Lower lobe of right lung (tissue), 2 donors: ENCODE measurements at regions not wholly inside any gene's neighbourhood (a gene's known extent, or its start where the extent isn't known, plus 50 kb on each side); places are given as distances from the start of the nearest gene placed in this dataset.

ENCODE experiments used
- ATAC-seq, 2 donors: fragments of 200-7000 bp; cut with Tn5 transposase; one replicate each; pipeline ENCODE4 v1.9.1; 2020 to 2022; ENCODE audit warnings: mild to moderate bottlenecking in 2 of 2, moderate library complexity in 2 of 2
- DNase-seq: peaks from one replicate; pipeline ENCODE4 v3.0.0-alpha.2; 2020
- H3K27ac ChIP-seq: fragments of 200-600 bp; one replicate; pipeline ENCODE4 v1.8.0; 2022
- H3K27me3 ChIP-seq: fragments of 200-600 bp; one replicate; pipeline ENCODE4 v1.8.0; 2022; ENCODE audit warnings: low read depth
- H3K36me3 ChIP-seq: fragments of 200-600 bp; one replicate; pipeline ENCODE4 v1.8.0; 2022; ENCODE audit warnings: mild to moderate bottlenecking
- H3K4me1 ChIP-seq: fragments of 200-600 bp; one replicate; pipeline ENCODE4 v1.8.0; 2022
- H3K4me3 ChIP-seq: fragments of 200-600 bp; one replicate; pipeline ENCODE4 v1.8.0; 2022; ENCODE audit warnings: mild to moderate bottlenecking
- H3K9me3 ChIP-seq: fragments of 200-600 bp; one replicate; pipeline ENCODE4 v1.8.0; 2022
- CTCF ChIP-seq: fragments of 200-600 bp; IDR thresholded peaks from one replicate; pipeline ENCODE4 v1.8.0; 2022; ENCODE audit warnings: antibody characterized with exemption, mild to moderate bottlenecking
- intact Hi-C: fragments of 100-400 bp; cut with DNase I; formaldehyde crosslinking; loops from one replicate; pipeline ENCODE4 v1.11.0; 2022
- donor health status: DM: no; HTN: yes; CAD: no; lungs with severe emphysema.

DNA sequence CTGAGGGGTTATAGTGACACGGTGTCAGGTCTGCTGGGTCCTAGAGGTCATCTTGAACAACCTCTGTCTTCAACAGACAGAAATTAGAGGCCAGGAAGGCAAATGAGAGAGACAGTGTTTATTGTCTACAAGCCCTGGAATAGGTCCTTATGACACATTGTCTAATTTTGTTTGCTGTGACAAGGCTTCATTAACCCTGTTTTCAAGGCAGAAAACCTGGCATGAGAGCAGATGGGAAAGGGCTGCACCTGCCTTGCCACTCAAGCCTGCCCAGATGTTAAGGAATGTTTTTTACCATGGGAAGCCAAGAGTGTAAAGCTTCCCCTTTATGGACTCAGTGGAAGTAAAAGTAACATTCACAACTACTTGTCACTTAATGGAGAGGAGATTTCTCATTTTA lies 275.3 kb downstream of the KCNS3 start:
- H3K36me3 ChIP-seq, result no peaks in the 10 kb centered on the region
- no peak overlapping the region for H3K4me3 ChIP-seq
- H3K27ac ChIP-seq, result no peak overlapping the region
- TF ChIP-seq CTCF, result no peak
- H3K4me1 ChIP-seq, result no peaks in the 10 kb centered on the region
- ATAC-seq (no peak), DNase-seq (no peak)
- no peaks in the 10 kb centered on the region for H3K9me3 ChIP-seq
- intact Hi-C loops, result no loop called here
- no peaks in the 10 kb centered on the region for H3K27me3 ChIP-seq

- no peaks in the 10 kb centered on the region for H3K4me1 ChIP-seq
- H3K4me3 ChIP-seq, result no peak overlapping the region
- H3K36me3 ChIP-seq, result no peaks in the 10 kb centered on the region
- no peak for ATAC-seq
- intact Hi-C loops, result no loop called here
- DNase-seq, result no peak
- H3K9me3 ChIP-seq, result no peaks in the 10 kb centered on the region
- no peak for TF ChIP-seq CTCF
- no peaks in the 10 kb centered on the region for H3K27me3 ChIP-seq
- H3K27ac ChIP-seq, result no peak overlapping the region
Observed at GRCh38 chr2:18151237-18151636, 272.8 kb downstream of the KCNS3 start.

GRCh38 chr2:18149660-18150246 lies 271.3 kb downstream of the KCNS3 start:
- no peak overlapping the region for H3K4me3 ChIP-seq
- no peaks in the 10 kb centered on the region for H3K4me1 ChIP-seq
- no peaks in the 10 kb centered on the region for H3K27me3 ChIP-seq
- TF ChIP-seq CTCF, result peak; percentile 66
- ATAC-seq (no peak), DNase-seq (no peak)
- intact Hi-C loops, result no loop called here
- H3K36me3 ChIP-seq, result no peaks in the 10 kb centered on the region
- H3K9me3 ChIP-seq, result no peaks in the 10 kb centered on the region
- H3K27ac ChIP-seq, result no peak overlapping the region

DNA sequence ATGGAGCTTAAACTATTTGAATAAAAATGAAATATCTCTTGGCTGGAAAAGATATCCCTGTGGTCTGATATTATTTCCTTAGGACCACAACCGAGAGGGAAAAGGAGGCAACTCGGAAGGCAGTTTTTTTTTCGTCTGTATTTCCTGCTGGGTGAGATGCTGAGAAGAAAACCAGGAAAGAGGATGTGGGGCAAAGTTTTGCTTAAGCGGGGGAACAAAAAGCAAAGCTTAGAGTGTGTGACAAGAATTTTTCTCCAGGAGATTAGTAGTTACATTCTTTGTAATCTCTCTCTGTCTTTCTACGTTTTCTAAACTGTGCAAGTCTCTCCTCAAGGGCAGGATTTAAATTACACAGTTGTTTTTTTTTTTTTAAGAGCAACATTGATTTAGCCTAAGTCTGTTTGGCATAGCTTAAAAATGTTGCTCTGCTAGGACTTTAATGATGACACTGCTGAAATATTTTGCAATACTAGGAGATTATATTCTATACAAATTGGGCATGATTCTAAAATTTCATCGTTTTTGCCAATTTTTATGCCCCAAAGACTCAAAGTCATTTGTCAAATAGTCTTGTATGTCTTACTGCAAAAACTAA lies 258.5 kb downstream of the KCNS3 start:
- intact Hi-C loops, result no loop called here
- no peak for DNase-seq
- no peak for ATAC-seq

GRCh38 chr2:18133310-18133709 lies 254.8 kb downstream of the KCNS3 start:
- H3K9me3 ChIP-seq, result no peaks in the 10 kb centered on the region
- H3K4me1 ChIP-seq, result no peaks in the 10 kb centered on the region
- no peak overlapping the region for H3K27ac ChIP-seq
- no peaks in the 10 kb centered on the region for H3K36me3 ChIP-seq
- ATAC-seq, result no peak
- DNase-seq, result no peak
- intact Hi-C loops, result no loop called here
- no peak for TF ChIP-seq CTCF
- no peaks in the 10 kb centered on the region for H3K27me3 ChIP-seq
- no peak overlapping the region for H3K4me3 ChIP-seq

More for the DNA sequence above, 258.5 kb downstream of the KCNS3 start:
- TF ChIP-seq CTCF, result no peak
- Histone ChIP-seq H3K27ac (no peak overlapping the region), H3K27me3 (no peaks in the 10 kb centered on the region), H3K36me3 (no peaks in the 10 kb centered on the region), H3K4me1 (no peaks in the 10 kb centered on the region), H3K9me3 (peaks cover 3% of the 10 kb centered on the region), H3K4me3 (no peak overlapping the region)
